Neuronal stem cell (in vitro differentiated cells): ENCODE measurements at regions not wholly inside any gene's neighbourhood (a gene's known extent, or its start where the extent isn't known, plus 50 kb on each side); places are given as distances from the start of the nearest gene placed in this dataset.

Experiments used
- DNase-seq: peaks from one replicate; pipeline ENCODE4 v3.0.0-alpha.2; 2013; ENCODE audit warnings: low spot score
- H2AFZ ChIP-seq: one replicate; pipeline ENCODE4 v1.6.1; 2013; ENCODE audit warnings: mild to moderate bottlenecking, low read length, inconsistent platforms
- H2AK5ac ChIP-seq: 2 replicates; pipeline ENCODE4 v1.6.1; 2013; ENCODE audit warnings: low read depth, mild to moderate bottlenecking, inconsistent platforms, low read length, moderate library complexity, mixed read lengths
- H2BK120ac ChIP-seq: 2 replicates; pipeline ENCODE4 v1.6.1; 2013; ENCODE audit warnings: low read depth, mild to moderate bottlenecking, inconsistent platforms, low read length, moderate library complexity, mixed read lengths
- H2BK12ac ChIP-seq: one replicate; pipeline ENCODE4 v1.6.1; 2013; ENCODE audit warnings: low read length, inconsistent platforms
- H2BK15ac ChIP-seq: 2 replicates; pipeline ENCODE4 v1.6.1; 2013; ENCODE audit warnings: mild to moderate bottlenecking, low read length, inconsistent platforms, mixed read lengths
- H2BK5ac ChIP-seq: one replicate; pipeline ENCODE4 v1.6.1; 2013; ENCODE audit warnings: inconsistent platforms, mild to moderate bottlenecking, low read length, moderate library complexity
- H3K14ac ChIP-seq: one replicate; pipeline ENCODE4 v1.6.1; 2013; ENCODE audit warnings: low read length, inconsistent platforms
- H3K18ac ChIP-seq: 2 replicates; pipeline ENCODE4 v1.6.1; 2013; ENCODE audit warnings: low read length, inconsistent platforms
- H3K23ac ChIP-seq: 2 replicates; pipeline ENCODE4 v1.6.1; 2013; ENCODE audit warnings: low read depth, mild to moderate bottlenecking, mixed read lengths, low read length, inconsistent platforms; ENCODE audit not compliant: poor library complexity
- H3K27ac ChIP-seq: replicated peaks from 3 replicates; pipeline ENCODE4 v1.5.1; 2013; ENCODE audit warnings: low read length, inconsistent platforms
- H3K27me3 ChIP-seq, 3 experiments: 2 replicates each; pipeline ENCODE4 v1.6.1; 2013; ENCODE audit warnings: low read length in 3 of 3, mild to moderate bottlenecking in 2 of 3, inconsistent platforms in 1 of 3, low read depth in 1 of 3, mixed read lengths in 1 of 3, moderate library complexity in 1 of 3; ENCODE audit not compliant: control insufficient read depth in 3 of 3, insufficient read depth in 3 of 3
- H3K36me3 ChIP-seq, 2 donors: replicated peaks in 1 of 2; 2 replicates each; pipeline ENCODE4 v1.6.1; 2013; ENCODE audit warnings: low read length in 2 of 2; ENCODE audit not compliant: control insufficient read depth in 2 of 2, insufficient read depth in 2 of 2
- H3K4ac ChIP-seq: 2 replicates; pipeline ENCODE4 v1.6.1; 2013; ENCODE audit warnings: inconsistent platforms, mild to moderate bottlenecking, low read length, moderate library complexity
- H3K4me1 ChIP-seq, 2 donors: 1 replicate in 1 of 2; 2 replicates in 1 of 2; pipeline ENCODE4 v1.6.1; 2013; ENCODE audit warnings: low read length in 2 of 2, low read depth in 1 of 2; ENCODE audit not compliant: control insufficient read depth in 2 of 2, insufficient read depth in 1 of 2
- H3K4me2 ChIP-seq: one replicate; pipeline ENCODE4 v1.6.1; 2013; ENCODE audit warnings: mild to moderate bottlenecking, low read length, inconsistent platforms; ENCODE audit not compliant: insufficient read depth, poor library complexity, severe bottlenecking
- H3K4me3 ChIP-seq, 2 donors: 2 replicates each; pipeline ENCODE4 v1.5.1; 2013; ENCODE audit warnings: low read length in 2 of 2, mild to moderate bottlenecking in 2 of 2, inconsistent platforms in 1 of 2, moderate library complexity in 1 of 2
- H3K79me1 ChIP-seq: one replicate; pipeline ENCODE4 v1.6.1; 2013; ENCODE audit warnings: low read depth, mild to moderate bottlenecking, inconsistent platforms, low read length, moderate library complexity
- H3K9ac ChIP-seq: one replicate; pipeline ENCODE4 v1.6.1; 2013; ENCODE audit warnings: mild to moderate bottlenecking, low read depth, low read length, inconsistent platforms; ENCODE audit not compliant: poor library complexity
- H3K9me3 ChIP-seq, 2 donors: replicated peaks in 1 of 2; 2 replicates each; pipeline versions ENCODE3 to v1.6.1; 2013; ENCODE audit warnings: low read length in 2 of 2, mild to moderate bottlenecking in 2 of 2, inconsistent platforms in 1 of 2, low read depth in 1 of 2, mixed read lengths in 1 of 2, moderate library complexity in 1 of 2; ENCODE audit not compliant: control insufficient read depth in 2 of 2, insufficient read depth in 1 of 2
- H4K8ac ChIP-seq: one replicate; pipeline ENCODE4 v1.6.1; 2013; ENCODE audit warnings: low read depth, mild to moderate bottlenecking, inconsistent platforms, low read length, moderate library complexity
- H4K91ac ChIP-seq: one replicate; pipeline ENCODE4 v1.6.1; 2013; ENCODE audit warnings: low read length, low read depth, mild to moderate bottlenecking, inconsistent platforms; ENCODE audit not compliant: poor library complexity
- WGBS, 2 donors: extraction: QIAGEN DNeasy Blood & Tissue Kit; methylation state at CpG; one replicate each; pipeline ENCODE4 v1.1.7; 2013; ENCODE audit warnings: missing lambda C conversion rate in 2 of 2, mixed read lengths in 1 of 2; ENCODE audit not compliant: insufficient read length in 2 of 2, insufficient replicate concordance in 1 of 2; ENCODE audit errors: extremely low coverage in 2 of 2; 5-methylcytosine and 5-hydroxymethylcytosine counted together

DNA sequence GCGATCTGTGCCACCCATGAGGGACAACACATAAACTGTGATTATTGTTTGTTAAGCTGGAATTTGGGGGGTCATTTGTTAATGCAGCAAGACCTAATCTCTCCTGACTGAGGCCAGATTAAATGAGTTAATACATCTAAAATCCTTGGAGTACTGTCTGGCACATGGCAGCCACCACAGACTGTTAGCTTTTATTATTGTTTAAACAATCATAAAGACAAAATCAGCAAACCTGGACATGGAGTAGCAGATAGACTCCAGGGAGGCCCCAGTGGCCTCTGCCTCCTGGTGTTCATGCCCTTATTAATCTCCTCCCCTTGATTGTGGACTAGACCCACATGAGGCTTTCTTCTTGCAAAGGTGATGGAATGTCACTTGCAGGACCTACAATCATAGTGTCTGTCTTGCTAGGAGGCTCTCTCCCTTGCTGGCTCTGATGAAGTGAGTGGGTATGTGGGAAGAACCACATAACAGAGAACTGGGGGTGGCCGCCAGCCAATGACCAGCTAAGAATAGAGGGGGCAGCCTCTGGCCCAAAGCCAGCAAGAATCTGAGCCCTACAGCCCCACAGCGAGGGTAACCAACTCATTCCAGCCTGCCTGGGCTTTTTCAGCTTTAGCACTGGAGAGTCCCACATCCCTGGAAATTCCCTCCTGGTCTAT lies 142.0 kb downstream of the SCARB1 start:
- no CpG with 5 or more reads among the region's 3 CpGs for WGBS, 2 donors
- DNase-seq: no peak
- H3K27ac ChIP-seq: no peak overlapping the region

GRCh38 chr12:124720681-124721500 lies 142.8 kb downstream of the SCARB1 start:
- Histone ChIP-seq H3K9ac (no peak overlapping the region), H3K4ac (no peak overlapping the region), H3K36me3 (no peaks in the 10 kb centered on the region), H3K4me2 (no peak overlapping the region), H3K4me3 (no peak overlapping the region), H2BK15ac (no peak overlapping the region), H3K27ac (no peak overlapping the region), H3K4me1 (peaks cover 2 to 5% of the 10 kb centered on the region in 2 donors), H3K14ac (no peak overlapping the region), H3K23ac (no peak overlapping the region), H3K18ac (no peak overlapping the region), H2BK12ac (no peak overlapping the region), H3K9me3 (no peaks in the 10 kb centered on the region), H2BK120ac (no peak overlapping the region), H2BK5ac (no peak overlapping the region), H4K91ac (no peak overlapping the region), H4K8ac (no peak overlapping the region), H2AK5ac (no peak overlapping the region), H3K79me1 (no peaks in the 10 kb centered on the region), H3K27me3 (peaks cover 0 to 13% (median 0%) of the 10 kb centered on the region in 3 experiments), H2AFZ (peak overlapping the region; percentile 51)
- DNase-seq: no peak
- WGBS, 2 donors: no CpG with 5 or more reads among the region's 16 CpGs

More for the DNA sequence above, 142.0 kb downstream of the SCARB1 start:
- no peak overlapping the region for H3K18ac ChIP-seq
- H2BK120ac ChIP-seq: no peak overlapping the region
- no peak overlapping the region for H3K14ac ChIP-seq
- no peak overlapping the region for H2AK5ac ChIP-seq
- peaks cover 2 to 5% of the 10 kb centered on the region in 2 donors for H3K4me1 ChIP-seq
- H3K9me3 ChIP-seq: no peaks in the 10 kb centered on the region
- no peak overlapping the region for H4K8ac ChIP-seq
- no peaks in the 10 kb centered on the region for H3K79me1 ChIP-seq
- H3K23ac ChIP-seq: no peak overlapping the region
- H3K4ac ChIP-seq: no peak overlapping the region
- no peak overlapping the region for H2BK12ac ChIP-seq
- no peak overlapping the region for H2BK5ac ChIP-seq
- H3K4me3 ChIP-seq: no peak overlapping the region
- peaks cover 0 to 13% (median 0%) of the 10 kb centered on the region in 3 experiments for H3K27me3 ChIP-seq
- H3K4me2 ChIP-seq: no peak overlapping the region
- no peak overlapping the region for H2AFZ ChIP-seq
- H4K91ac ChIP-seq: no peak overlapping the region
- H3K36me3 ChIP-seq: no peaks in the 10 kb centered on the region
- H2BK15ac ChIP-seq: no peak overlapping the region
- no peak overlapping the region for H3K9ac ChIP-seq

- H3K4me1 ChIP-seq: peaks cover 7 to 12% of the 10 kb centered on the region in 2 donors
- H2BK15ac ChIP-seq: peak overlapping the region; percentile 18
- no CpG with 5 or more reads among the region's 14 CpGs for WGBS, 2 donors
- DNase-seq: no peak
- H3K27me3 ChIP-seq: peaks cover 0 to 13% (median 0%) of the 10 kb centered on the region in 3 experiments
- no peak overlapping the region for H3K27ac ChIP-seq
- H2BK120ac ChIP-seq: no peak overlapping the region
- no peak overlapping the region for H3K4ac ChIP-seq
- H4K91ac ChIP-seq: no peak overlapping the region
- no peak overlapping the region for H3K9ac ChIP-seq
- H3K4me2 ChIP-seq: no peak overlapping the region
- peak overlapping the region; percentile 38 for H3K18ac ChIP-seq
- no peak overlapping the region for H2BK5ac ChIP-seq
- H2AK5ac ChIP-seq: peak overlapping the region; percentile 64
- no peak overlapping the region for H4K8ac ChIP-seq
- no peak overlapping the region for H3K4me3 ChIP-seq
- H3K23ac ChIP-seq: no peak overlapping the region
- H2BK12ac ChIP-seq: no peak overlapping the region
- no peak overlapping the region for H3K14ac ChIP-seq
- H3K36me3 ChIP-seq: no peaks in the 10 kb centered on the region
- no peaks in the 10 kb centered on the region for H3K79me1 ChIP-seq
- H3K9me3 ChIP-seq: no peaks in the 10 kb centered on the region
- H2AFZ ChIP-seq: peak overlapping the region; percentile 51
Measured at GRCh38 chr12:124720004-124720680, 143.5 kb downstream of the SCARB1 start.

DNA sequence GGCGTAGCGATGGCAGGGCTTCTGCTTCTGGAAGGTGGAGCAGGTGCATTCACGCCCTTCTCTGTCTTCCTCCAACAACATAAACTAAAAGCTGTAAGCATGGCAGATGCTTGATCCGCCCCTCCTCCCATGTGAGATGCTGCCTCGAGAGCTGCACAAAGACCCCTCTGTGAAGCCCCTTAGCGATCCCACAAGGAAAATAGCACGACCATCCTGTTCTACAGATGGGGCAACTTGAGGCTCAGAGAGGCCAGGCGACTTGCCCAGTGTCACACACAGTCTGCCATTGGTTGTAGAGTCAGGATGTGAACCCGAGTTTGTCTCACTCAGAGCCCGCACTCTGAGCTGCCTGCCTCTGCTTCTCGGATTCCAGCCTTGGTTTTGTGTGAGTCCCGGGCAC lies 144.4 kb downstream of the SCARB1 start:
- no peak for DNase-seq
- no peak overlapping the region for H3K27ac ChIP-seq

More for the DNA sequence above, 144.4 kb downstream of the SCARB1 start:
- no peak overlapping the region for H3K4ac ChIP-seq
- no peak overlapping the region for H3K14ac ChIP-seq
- H2AK5ac ChIP-seq: no peak overlapping the region
- H2BK5ac ChIP-seq: no peak overlapping the region
- no peak overlapping the region for H3K4me2 ChIP-seq
- H3K18ac ChIP-seq: peak overlapping the region; percentile 11
- WGBS, 2 donors: no CpG with 5 or more reads among the region's 12 CpGs
- no peak overlapping the region for H3K4me3 ChIP-seq
- H3K23ac ChIP-seq: no peak overlapping the region
- no peaks in the 10 kb centered on the region for H3K9me3 ChIP-seq
- peaks cover 0 to 16% (median 0%) of the 10 kb centered on the region in 3 experiments for H3K27me3 ChIP-seq
- H4K91ac ChIP-seq: no peak overlapping the region
- H2BK120ac ChIP-seq: no peak overlapping the region
- H3K4me1 ChIP-seq: peaks cover 7 to 12% of the 10 kb centered on the region in 2 donors
- no peaks in the 10 kb centered on the region for H3K79me1 ChIP-seq
- no peak overlapping the region for H4K8ac ChIP-seq
- H2BK15ac ChIP-seq: no peak overlapping the region
- H3K36me3 ChIP-seq: no peaks in the 10 kb centered on the region
- H2AFZ ChIP-seq: no peak overlapping the region
- H3K9ac ChIP-seq: no peak overlapping the region
- H2BK12ac ChIP-seq: no peak overlapping the region
